ENCODE measurements at regions not wholly inside any gene's neighbourhood (a gene's known extent, or its start where the extent isn't known, plus 50 kb on each side); places are given as distances from the start of the nearest gene placed in this dataset.

DNA sequence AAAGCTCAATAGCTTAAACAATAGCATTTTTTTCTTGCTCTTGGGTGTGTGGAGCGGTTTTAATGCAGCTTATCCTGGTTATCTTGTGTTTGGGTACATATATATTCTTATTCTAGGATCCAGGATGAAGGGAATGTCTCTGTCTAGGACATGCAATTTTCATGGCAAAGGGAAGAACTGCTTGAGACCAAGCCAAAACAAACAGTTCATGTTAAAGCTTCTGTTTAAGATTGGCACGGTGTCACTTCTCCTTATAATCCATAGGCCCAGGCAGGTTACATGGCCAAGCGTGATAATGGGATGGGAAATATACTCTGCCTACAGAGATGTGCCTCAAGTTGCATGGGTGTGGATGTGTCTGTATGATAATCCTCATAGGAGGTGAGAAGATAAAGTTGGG is 177.1 kb upstream of the PGR start:
- TF ChIP-seq, protein P1, sequence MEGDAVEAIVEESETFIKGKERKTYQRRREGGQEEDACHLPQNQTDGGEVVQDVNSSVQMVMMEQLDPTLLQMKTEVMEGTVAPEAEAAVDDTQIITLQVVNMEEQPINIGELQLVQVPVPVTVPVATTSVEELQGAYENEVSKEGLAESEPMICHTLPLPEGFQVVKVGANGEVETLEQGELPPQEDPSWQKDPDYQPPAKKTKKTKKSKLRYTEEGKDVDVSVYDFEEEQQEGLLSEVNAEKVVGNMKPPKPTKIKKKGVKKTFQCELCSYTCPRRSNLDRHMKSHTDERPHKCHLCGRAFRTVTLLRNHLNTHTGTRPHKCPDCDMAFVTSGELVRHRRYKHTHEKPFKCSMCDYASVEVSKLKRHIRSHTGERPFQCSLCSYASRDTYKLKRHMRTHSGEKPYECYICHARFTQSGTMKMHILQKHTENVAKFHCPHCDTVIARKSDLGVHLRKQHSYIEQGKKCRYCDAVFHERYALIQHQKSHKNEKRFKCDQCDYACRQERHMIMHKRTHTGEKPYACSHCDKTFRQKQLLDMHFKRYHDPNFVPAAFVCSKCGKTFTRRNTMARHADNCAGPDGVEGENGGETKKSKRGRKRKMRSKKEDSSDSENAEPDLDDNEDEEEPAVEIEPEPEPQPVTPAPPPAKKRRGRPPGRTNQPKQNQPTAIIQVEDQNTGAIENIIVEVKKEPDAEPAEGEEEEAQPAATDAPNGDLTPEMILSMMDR (IDR thresholded peaks at IDR 0.05), result no peak
- TF ChIP-seq POLR2A (IDR thresholded peaks at IDR 0.05) (no peak), POLR2AphosphoS5 (IDR thresholded peaks at IDR 0.05) (no peak)

Measured in prostate gland (tissue), 2 donors.